Naive thymus-derived CD8-positive, alpha-beta T cell (primary cell): ENCODE measurements at regions not wholly inside any gene's neighbourhood (a gene's known extent, or its start where the extent isn't known, plus 50 kb on each side); places are given as distances from the start of the nearest gene placed in this dataset.

Experiments used
- ATAC-seq, 2 donors: fragments of 150-1000 bp; cut with Tn5 transposase in 1 of 2; sonication (Bioruptor Pico), chemical (Tn5 transposase) in 1 of 2; 1 replicate in 1 of 2; 2 replicates in 1 of 2; pipeline ENCODE4 v1.10.0; 2021; ENCODE audit warnings: mild to moderate bottlenecking in 2 of 2, moderate library complexity in 2 of 2
- POLR2A ChIA-PET: fragments of 350-600 bp; sonication (Branson Sonifier 250); formaldehyde crosslinking; loops from one replicate; lab custom pipeline; 2021; ENCODE audit warnings: antibody characterized with exemption; lab: Charles Lee
- DNase-seq, 10 donors: peaks; one replicate each; pipeline versions ENCODE4 v3.0.0 to v3.0.0-alpha.2; 2020 to 2022
- H3K27ac Mint-ChIP-seq, 10 donors: one replicate each; pipeline ENCODE4 v1.8.0; 2020 to 2022; ENCODE audit warnings: mild to moderate bottlenecking in 10 of 10, mixed read lengths in 10 of 10, moderate library complexity in 4 of 10, inconsistent platforms in 1 of 10
- H3K27me3 Mint-ChIP-seq, 5 donors: one replicate each; pipeline ENCODE4 v1.8.0; 2021 to 2022; ENCODE audit warnings: mixed read lengths in 5 of 5
- H3K36me3 Mint-ChIP-seq, 3 donors: one replicate each; pipeline ENCODE4 v1.8.0; 2020 to 2022; ENCODE audit warnings: mixed read lengths in 3 of 3, mild to moderate bottlenecking in 2 of 3, inconsistent platforms in 1 of 3
- H3K4me1 Mint-ChIP-seq, 4 donors: one replicate each; pipeline ENCODE4 v1.8.0; 2021 to 2022; ENCODE audit warnings: mixed read lengths in 4 of 4
- H3K4me3 Mint-ChIP-seq, 10 donors: one replicate each; pipeline ENCODE4 v1.8.0; 2020 to 2022; ENCODE audit warnings: mild to moderate bottlenecking in 10 of 10, mixed read lengths in 10 of 10, moderate library complexity in 6 of 10, inconsistent platforms in 1 of 10
- H3K9me3 Mint-ChIP-seq, 9 donors: one replicate each; pipeline ENCODE4 v1.8.0; 2020 to 2022; ENCODE audit warnings: mixed read lengths in 9 of 9, mild to moderate bottlenecking in 3 of 9, inconsistent platforms in 1 of 9, moderate library complexity in 1 of 9

GRCh38 chr18:47602273-47602897, 328.1 kb downstream of the SMAD2 start:
- H3K4me1 Mint-ChIP-seq = peaks cover 0 to 2% (median 0%) of the 10 kb centered on the region in 4 donors
- H3K9me3 Mint-ChIP-seq = peaks cover 0 to 10% (median 0%) of the 10 kb centered on the region in 9 donors
- no peak overlapping the region for H3K4me3 Mint-ChIP-seq
- H3K27me3 Mint-ChIP-seq = peaks cover 2 to 16% (median 12%) of the 10 kb centered on the region in 5 donors
- no peaks in the 10 kb centered on the region for H3K36me3 Mint-ChIP-seq
- no peak for DNase-seq
- no peak overlapping the region for H3K27ac Mint-ChIP-seq
- POLR2A ChIA-PET = no interaction called here
- ATAC-seq = no peak

- POLR2A ChIA-PET = no interaction called here
- peaks cover 0 to 10% (median 0%) of the 10 kb centered on the region in 9 donors for H3K9me3 Mint-ChIP-seq
- peaks cover 5 to 17% (median 16%) of the 10 kb centered on the region in 5 donors for H3K27me3 Mint-ChIP-seq
Observed at GRCh38 chr18:47601581-47602272, 328.7 kb downstream of the SMAD2 start.

GRCh38 chr18:47595831-47596501, 334.5 kb downstream of the SMAD2 start:
- POLR2A ChIA-PET = no interaction called here
- H3K27ac Mint-ChIP-seq = no peak overlapping the region
- H3K36me3 Mint-ChIP-seq = no peaks in the 10 kb centered on the region
- peaks cover 0 to 10% (median 0%) of the 10 kb centered on the region in 9 donors for H3K9me3 Mint-ChIP-seq
- ATAC-seq (no peak), DNase-seq (no peak)
- no peak overlapping the region for H3K4me3 Mint-ChIP-seq
- peaks cover 17 to 51% (median 38%) of the 10 kb centered on the region in 5 donors for H3K27me3 Mint-ChIP-seq
- H3K4me1 Mint-ChIP-seq = peaks cover 0 to 2% (median 0%) of the 10 kb centered on the region in 4 donors

More at GRCh38 chr18:47601581-47602272, 328.7 kb downstream of the SMAD2 start:
- DNase-seq = no peak
- H3K4me1 Mint-ChIP-seq = peaks cover 0 to 2% (median 0%) of the 10 kb centered on the region in 4 donors
- H3K27ac Mint-ChIP-seq = no peak overlapping the region
- no peaks in the 10 kb centered on the region for H3K36me3 Mint-ChIP-seq
- no peak for ATAC-seq
- no peak overlapping the region for H3K4me3 Mint-ChIP-seq

DNA sequence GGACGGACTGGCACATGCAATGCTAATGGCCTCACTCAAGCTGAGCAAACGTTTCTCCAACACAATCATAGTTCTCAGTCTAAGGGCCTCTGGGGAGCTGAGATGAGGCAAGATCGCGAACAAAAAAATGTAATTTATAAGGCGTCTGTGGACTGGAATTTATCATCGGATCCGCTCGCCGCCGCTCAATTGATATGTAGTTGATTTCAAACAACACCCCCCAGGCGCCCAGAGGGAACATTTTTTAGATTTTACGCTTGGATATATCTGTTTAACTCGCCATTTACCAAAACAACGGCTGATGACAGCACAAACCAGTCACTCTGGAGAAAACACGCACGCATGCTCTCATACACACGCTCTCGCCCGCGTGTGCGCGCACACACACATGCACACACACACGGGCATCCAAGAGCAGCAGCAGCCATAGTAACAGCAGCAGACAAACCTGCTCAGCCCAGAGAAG, 335.8 kb downstream of the SMAD2 start:
- H3K27me3 Mint-ChIP-seq = peaks cover 17 to 52% (median 38%) of the 10 kb centered on the region in 5 donors
- no peak for ATAC-seq
- H3K27ac Mint-ChIP-seq = no peak overlapping the region
- POLR2A ChIA-PET = interaction anchor here (0.6 kb wide), 1 partner anchor 502 kb away, joined by 3 read pairs; no protein-coding TSS in a partner anchor
- H3K9me3 Mint-ChIP-seq = peaks cover 0 to 2% (median 0%) of the 10 kb centered on the region in 9 donors
- peaks cover 0 to 2% (median 0%) of the 10 kb centered on the region in 4 donors for H3K4me1 Mint-ChIP-seq
- DNase-seq = no peak
- no peak overlapping the region for H3K4me3 Mint-ChIP-seq
- no peaks in the 10 kb centered on the region for H3K36me3 Mint-ChIP-seq

DNA sequence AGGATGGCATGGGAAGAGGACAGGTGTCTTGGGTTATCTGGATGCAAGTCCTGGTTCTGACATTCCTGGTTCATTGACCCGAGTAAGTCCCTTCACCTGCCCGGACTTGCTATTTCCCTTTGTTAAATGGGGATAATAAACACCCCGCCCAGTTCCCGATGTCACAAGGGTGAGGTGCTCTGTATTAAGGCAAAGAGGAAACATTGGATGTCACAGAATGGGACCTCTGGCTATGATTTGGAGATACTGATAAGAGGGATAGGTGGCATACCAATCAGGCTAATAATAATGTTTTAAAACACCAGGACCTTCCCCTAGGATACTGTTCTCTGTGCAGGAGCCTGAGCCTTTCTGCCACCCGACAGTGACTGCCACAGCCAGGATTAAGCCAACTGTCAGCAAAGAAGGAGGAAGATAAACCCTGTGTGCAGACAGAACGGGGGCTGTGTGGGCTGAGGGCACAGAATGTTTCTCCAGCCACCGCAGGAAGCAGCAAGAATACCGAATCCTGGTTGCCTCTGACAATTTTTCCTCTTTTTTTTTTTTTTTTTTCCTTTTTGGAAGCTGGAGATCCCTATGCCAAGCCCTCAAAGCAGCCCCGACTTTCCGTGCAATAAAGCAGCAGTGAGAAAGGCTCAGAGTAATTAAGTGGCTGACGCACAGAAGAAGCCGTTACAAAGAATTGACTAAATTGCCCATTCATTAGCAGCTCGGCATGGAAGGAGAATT, 336.6 kb downstream of the SMAD2 start:
- POLR2A ChIA-PET = interaction anchor here (0.6 kb wide), 1 partner anchor 502 kb away, joined by 3 read pairs; no protein-coding TSS in a partner anchor
- Mint-ChIP-seq H3K9me3 (peaks cover 0 to 2% (median 0%) of the 10 kb centered on the region in 9 donors), H3K4me3 (no peak overlapping the region), H3K36me3 (no peaks in the 10 kb centered on the region), H3K27ac (no peak overlapping the region), H3K27me3 (peaks cover 17 to 52% (median 38%) of the 10 kb centered on the region in 5 donors), H3K4me1 (peaks cover 0 to 2% (median 0%) of the 10 kb centered on the region in 4 donors)
- DNase-seq = no peak
- ATAC-seq = no peak

DNA sequence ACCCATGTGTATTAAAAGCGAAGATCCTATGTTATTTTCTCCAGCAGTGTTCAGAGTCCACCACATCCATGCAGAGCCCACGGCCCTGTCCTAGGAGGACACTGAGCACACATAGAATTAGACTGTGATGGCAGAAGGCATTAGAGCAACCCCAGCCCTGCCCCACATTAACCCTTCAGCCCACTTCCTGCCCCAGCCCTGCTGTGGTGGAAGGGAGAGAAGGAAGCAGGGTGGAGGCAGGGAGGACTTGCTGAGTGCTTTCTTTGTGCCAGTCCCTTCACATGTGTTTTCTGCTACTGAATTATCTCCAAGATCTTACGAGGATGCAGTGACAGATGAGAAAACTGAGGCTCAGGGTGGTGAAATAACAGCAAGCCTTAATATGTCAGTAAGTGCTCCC, 339.0 kb downstream of the SMAD2 start:
- peaks cover 16 to 68% (median 40%) of the 10 kb centered on the region in 5 donors for H3K27me3 Mint-ChIP-seq
- H3K36me3 Mint-ChIP-seq = no peaks in the 10 kb centered on the region
- peaks cover 0 to 2% (median 0%) of the 10 kb centered on the region in 4 donors for H3K4me1 Mint-ChIP-seq
- ATAC-seq (no peak), DNase-seq (no peak)
- H3K27ac Mint-ChIP-seq = no peak overlapping the region
- H3K4me3 Mint-ChIP-seq = no peak overlapping the region
- peaks cover 0 to 2% (median 0%) of the 10 kb centered on the region in 9 donors for H3K9me3 Mint-ChIP-seq
- POLR2A ChIA-PET = no interaction called here

DNA sequence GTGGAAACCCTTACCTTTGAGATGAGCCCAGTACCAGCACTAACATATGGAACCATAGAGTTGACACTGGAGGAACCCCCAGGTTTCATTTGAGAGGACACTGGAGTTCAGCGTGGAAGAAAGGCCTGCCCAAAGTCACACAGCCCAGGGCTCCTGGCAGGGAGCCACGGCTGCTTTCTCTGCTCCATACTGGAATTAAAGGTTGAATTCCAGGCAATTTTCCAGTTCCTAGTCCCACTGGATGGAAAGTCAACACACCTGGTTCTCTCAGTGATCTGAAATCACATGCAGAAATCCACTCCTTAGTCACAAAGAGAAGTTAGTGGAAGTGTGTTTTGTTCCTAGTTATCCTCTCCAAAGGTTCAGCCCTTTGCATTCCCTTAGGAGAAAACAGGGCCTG, 336.1 kb upstream of the SKOR2 start:
- POLR2A ChIA-PET = no interaction called here
- Mint-ChIP-seq H3K36me3 (no peaks in the 10 kb centered on the region), H3K27ac (no peak overlapping the region), H3K4me1 (peaks cover 0 to 2% (median 0%) of the 10 kb centered on the region in 4 donors), H3K9me3 (peaks cover 0 to 1% (median 0%) of the 10 kb centered on the region in 9 donors), H3K4me3 (no peak overlapping the region), H3K27me3 (peaks cover 10 to 33% (median 15%) of the 10 kb centered on the region in 5 donors)
- no peak for ATAC-seq
- no peak for DNase-seq

DNA sequence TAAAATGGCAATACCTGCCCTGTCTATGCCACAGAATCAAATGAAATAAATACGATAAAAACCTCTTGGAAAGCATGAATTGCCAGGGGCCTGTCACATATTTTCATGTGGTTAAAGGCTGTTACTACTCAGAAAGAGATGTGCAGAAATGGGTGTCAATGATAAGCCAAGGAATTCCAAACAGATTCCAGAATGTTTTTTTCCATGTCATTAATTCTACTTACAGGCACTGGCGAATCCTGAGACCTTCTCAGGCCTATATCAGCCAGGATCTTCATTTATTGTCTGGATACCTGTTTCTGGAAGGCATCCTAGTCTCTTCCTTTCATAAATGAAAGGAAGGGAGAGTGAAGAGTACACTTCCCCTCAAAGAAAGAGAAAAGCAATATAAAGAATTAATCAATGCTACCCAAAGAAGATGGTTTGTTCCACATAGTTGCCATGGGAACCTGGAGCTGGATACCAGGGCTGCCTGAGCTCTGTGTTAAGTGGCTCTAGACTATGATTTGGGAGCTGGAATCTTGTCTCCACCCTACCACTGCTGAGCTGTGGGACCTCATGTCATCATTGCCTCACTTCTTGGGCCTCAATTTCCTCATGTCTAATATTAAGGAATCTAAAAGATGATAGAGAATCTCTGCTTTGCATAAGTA, 335.1 kb upstream of the SKOR2 start:
- POLR2A ChIA-PET = no interaction called here
- DNase-seq (no peak), ATAC-seq (no peak)
- H3K36me3 Mint-ChIP-seq = no peaks in the 10 kb centered on the region
- peaks cover 0 to 2% (median 0%) of the 10 kb centered on the region in 4 donors for H3K4me1 Mint-ChIP-seq
- no peak overlapping the region for H3K4me3 Mint-ChIP-seq
- peaks cover 0 to 1% (median 0%) of the 10 kb centered on the region in 9 donors for H3K9me3 Mint-ChIP-seq
- H3K27me3 Mint-ChIP-seq = peaks cover 6 to 23% (median 10%) of the 10 kb centered on the region in 5 donors
- no peak overlapping the region for H3K27ac Mint-ChIP-seq

- no peaks in the 10 kb centered on the region for H3K36me3 Mint-ChIP-seq
- no peak overlapping the region for H3K4me3 Mint-ChIP-seq
- H3K27ac Mint-ChIP-seq = no peak overlapping the region
- no peak for DNase-seq
- H3K9me3 Mint-ChIP-seq = peaks cover 0 to 1% (median 0%) of the 10 kb centered on the region in 9 donors
- POLR2A ChIA-PET = no interaction called here
- no peaks in the 10 kb centered on the region for H3K4me1 Mint-ChIP-seq
- no peak for ATAC-seq
- H3K27me3 Mint-ChIP-seq = peaks cover 2 to 20% (median 10%) of the 10 kb centered on the region in 5 donors
Observed at GRCh38 chr18:47585914-47586313, 334.5 kb upstream of the SKOR2 start.

DNA sequence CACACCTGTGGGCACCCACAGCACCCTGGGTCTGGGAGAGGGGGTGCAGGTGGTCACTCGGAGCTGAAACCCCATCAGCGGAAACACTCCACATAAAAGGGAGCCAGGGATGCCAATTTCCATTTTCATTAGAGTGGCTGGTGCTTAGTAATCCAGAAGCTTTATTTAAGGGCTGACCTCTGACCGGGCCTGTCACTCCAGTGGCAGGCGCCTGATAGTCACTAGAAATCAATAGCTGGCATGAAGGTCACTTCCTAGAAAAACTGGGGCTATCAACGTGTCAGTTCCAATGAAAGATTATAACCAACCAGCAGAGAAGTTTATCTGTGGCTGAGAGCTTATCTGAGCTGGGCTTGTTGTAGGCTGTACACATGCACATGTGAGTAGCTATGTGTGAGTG, 333.7 kb upstream of the SKOR2 start:
- DNase-seq = no peak
- H3K4me1 Mint-ChIP-seq = no peaks in the 10 kb centered on the region
- H3K36me3 Mint-ChIP-seq = no peaks in the 10 kb centered on the region
- H3K27ac Mint-ChIP-seq = no peak overlapping the region
- ATAC-seq = no peak
- H3K4me3 Mint-ChIP-seq = no peak overlapping the region
- H3K9me3 Mint-ChIP-seq = peaks cover 0 to 1% (median 0%) of the 10 kb centered on the region in 9 donors
- H3K27me3 Mint-ChIP-seq = peaks cover 4 to 26% (median 10%) of the 10 kb centered on the region in 5 donors
- POLR2A ChIA-PET = no interaction called here

- Mint-ChIP-seq H3K27me3 (peaks cover 6 to 26% (median 15%) of the 10 kb centered on the region in 5 donors), H3K4me3 (no peak overlapping the region), H3K4me1 (no peaks in the 10 kb centered on the region), H3K9me3 (peaks cover 0 to 2% (median 0%) of the 10 kb centered on the region in 9 donors), H3K27ac (no peak overlapping the region), H3K36me3 (no peaks in the 10 kb centered on the region)
- DNase-seq = no peak
- POLR2A ChIA-PET = no interaction called here
- no peak for ATAC-seq
Observed at GRCh38 chr18:47582093-47582492, 330.6 kb upstream of the SKOR2 start.

DNA sequence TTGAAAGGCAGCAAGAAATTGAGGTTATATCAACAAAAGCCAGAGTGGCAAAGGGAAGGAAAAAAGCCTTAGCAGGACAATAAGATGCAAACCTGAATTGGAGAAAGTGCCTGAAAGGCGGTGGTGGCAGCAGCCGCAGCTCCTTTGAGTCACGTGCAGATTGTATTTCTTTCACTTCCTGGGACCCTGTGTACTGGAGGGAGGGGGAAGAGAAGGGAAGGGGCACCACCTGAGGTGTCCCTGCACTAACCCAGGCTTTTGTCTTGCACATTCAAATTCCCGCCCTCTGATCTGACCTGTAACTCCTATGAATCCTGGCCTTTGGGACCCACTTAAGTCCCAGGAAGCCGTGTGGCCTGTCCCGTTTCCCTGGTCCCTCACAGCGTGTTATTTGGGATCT, 326.1 kb upstream of the SKOR2 start:
- POLR2A ChIA-PET = no interaction called here
- Mint-ChIP-seq H3K4me3 (no peak overlapping the region), H3K36me3 (no peaks in the 10 kb centered on the region), H3K27ac (no peak overlapping the region), H3K4me1 (no peaks in the 10 kb centered on the region), H3K27me3 (peaks cover 3 to 25% (median 22%) of the 10 kb centered on the region in 5 donors), H3K9me3 (peaks cover 0 to 2% (median 0%) of the 10 kb centered on the region in 9 donors)
- DNase-seq (no peak), ATAC-seq (no peak)
